ENCODE measurements at regions not wholly inside any gene's neighbourhood (a gene's known extent, or its start where the extent isn't known, plus 50 kb on each side); places are given as distances from the start of the nearest gene placed in this dataset.

DNA sequence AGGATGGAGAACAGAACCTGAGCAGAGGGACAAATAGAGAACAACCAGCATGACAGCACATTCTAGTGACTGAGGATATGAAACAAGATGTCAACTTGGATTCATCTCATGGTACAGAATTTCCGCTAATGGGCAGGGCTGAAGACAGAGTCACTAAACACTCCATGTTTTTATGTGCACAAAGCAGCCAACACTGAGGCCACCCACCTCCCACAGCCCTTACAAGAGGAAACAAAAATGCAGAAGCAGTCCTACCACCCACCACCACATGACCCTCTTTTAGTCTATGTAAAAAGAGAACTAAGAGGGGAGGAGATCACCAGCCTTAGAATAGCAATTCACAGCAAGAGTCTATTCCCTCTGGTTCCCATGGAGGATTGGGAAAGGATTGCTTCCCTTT is 131.4 kb upstream of the UBE2E2 start:
- in situ Hi-C loops (cut with HindIII; ENCODE audit: low sequenced_read_pairs), result no loop called here

DNA sequence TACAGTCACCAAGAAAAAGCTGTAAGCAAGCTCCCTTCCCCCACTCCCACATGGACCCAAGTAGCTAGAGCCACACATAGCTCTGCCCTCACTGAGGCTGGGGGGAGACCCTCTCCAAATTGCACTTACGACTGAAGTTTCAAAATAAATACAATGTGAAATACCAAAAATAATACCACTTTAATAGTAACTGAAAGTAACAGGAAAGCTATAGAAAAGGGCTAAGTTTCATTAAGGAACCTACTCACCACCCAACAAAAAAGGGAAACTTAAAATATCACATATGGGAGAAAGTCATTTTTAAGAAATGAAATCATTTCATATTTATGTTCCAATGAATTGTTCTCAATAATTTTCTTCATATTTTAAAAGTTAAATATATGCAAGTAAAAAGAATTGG is 130.4 kb upstream of the UBE2E2 start:
- no peak for DNase-seq (ENCODE audit: low spot score)

More for the DNA sequence above, 131.4 kb upstream of the UBE2E2 start:
- DNase-seq (ENCODE audit: low spot score), result no peak

DNA sequence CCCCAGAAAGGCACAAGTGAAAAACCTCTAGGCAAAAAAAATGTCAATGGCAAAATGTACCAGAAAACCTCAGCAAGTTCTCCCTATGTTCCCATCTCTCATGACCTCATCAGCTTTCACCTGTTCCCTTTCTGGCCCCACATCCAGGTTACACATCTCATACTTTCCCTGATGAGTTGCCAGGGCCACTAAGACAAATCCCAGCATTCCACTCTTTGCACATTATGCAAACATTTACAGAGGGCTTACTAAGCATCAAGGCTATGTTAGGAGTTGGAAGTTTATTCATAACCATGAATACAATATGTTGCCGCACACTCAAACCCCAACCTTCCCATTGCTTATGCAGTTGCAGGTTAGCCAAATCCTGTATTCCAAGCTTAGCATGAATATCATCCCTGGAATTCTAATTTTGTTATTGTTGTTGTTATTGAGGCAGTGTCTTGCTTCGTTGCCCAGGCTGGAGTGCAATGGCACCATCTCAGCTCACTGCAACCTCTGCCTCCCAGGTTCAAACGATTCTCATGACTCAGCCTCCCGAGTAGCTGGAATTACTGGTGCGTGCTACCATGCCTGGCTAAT is 129.3 kb upstream of the UBE2E2 start:
- in situ Hi-C loops (cut with HindIII; ENCODE audit: low sequenced_read_pairs), result no loop called here
- DNase-seq (ENCODE audit: low spot score), result no peak

More for the DNA sequence above, 130.4 kb upstream of the UBE2E2 start:
- in situ Hi-C loops (cut with HindIII; ENCODE audit: low sequenced_read_pairs), result no loop called here

DNA sequence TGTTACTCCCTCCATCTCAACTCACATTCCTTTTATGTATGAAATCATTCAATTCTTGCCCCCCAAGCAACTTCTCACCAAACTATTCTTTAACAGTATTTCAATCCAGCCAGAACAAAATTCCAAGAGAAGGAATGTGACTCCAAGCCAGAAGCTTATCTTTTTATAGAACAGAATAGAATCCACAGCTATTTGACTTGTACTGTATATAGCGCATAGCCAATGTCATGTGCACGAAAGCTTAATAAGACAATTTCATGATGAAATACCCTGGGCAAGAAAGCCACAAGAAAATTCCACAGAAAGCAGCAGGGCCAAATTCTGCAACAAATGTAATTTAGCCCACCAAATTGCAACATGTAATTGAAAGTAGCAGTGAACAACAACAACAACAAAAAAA is 127.6 kb upstream of the UBE2E2 start:
- DNase-seq (ENCODE audit: low spot score), result no peak
- in situ Hi-C loops (cut with HindIII; ENCODE audit: low sequenced_read_pairs), result no loop called here

DNA sequence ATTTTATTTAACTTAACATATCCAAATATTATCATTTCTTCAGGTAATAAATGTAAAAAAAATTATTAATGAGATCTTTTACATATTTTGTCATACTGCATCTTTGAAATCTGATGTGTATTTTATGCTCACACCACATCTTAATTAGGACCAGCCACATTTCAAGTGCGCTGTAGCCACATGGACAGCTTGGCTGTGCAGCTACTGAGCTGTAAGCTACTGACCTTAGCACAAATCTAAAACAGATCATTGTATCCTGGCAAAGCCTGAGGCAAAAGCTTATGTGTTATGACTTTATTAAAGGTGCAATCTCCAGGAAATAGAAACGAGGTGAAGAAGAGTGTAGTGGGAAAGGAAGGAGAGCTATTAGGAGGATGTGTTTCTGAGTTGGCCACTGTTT is 126.7 kb upstream of the UBE2E2 start:
- DNase-seq (ENCODE audit: low spot score), result no peak
- in situ Hi-C loops (cut with HindIII; ENCODE audit: low sequenced_read_pairs), result no loop called here

DNA sequence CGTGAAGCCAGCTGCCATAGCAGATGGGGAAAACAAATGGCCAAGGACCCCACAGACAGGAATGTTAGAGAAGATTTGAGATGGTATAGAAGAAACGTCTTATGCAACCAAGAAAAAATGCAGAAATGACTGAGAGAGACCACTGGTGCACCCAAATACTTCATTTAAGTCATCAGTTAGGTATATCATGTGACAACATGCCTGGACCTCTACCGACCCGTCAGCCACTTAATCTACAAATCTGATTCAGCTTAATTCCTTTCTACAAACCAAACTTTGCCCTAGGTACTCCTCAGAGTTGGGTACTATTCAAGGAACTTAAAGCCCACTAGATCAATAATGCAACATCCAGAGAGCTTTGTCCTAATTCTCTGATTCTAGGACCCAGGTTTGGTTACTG is 126.0 kb upstream of the UBE2E2 start:
- no peak for DNase-seq (ENCODE audit: low spot score)
- in situ Hi-C loops (cut with HindIII; ENCODE audit: low sequenced_read_pairs), result no loop called here

DNA sequence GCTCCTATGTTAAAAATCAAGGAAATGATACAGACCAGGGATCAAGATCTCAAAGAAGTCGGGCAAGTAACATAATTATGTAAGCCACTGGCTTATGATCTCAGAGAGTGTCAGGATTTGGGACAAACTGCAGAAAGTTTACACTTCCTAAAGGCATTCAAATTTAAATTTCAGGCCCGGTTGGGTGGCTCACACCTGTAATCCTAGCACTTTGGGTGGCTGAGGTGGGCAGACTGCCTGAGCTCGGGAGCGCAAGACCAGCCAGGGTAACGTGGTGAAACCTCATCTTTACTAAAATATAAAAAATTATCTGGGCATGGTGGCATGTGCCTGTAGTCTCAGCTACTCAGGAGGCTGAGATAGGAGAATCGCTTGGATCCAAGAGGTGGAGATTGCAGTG is 124.4 kb upstream of the UBE2E2 start:
- DNase-seq (ENCODE audit: low spot score), result no peak
- in situ Hi-C loops (cut with HindIII; ENCODE audit: low sequenced_read_pairs), result no loop called here

DNA sequence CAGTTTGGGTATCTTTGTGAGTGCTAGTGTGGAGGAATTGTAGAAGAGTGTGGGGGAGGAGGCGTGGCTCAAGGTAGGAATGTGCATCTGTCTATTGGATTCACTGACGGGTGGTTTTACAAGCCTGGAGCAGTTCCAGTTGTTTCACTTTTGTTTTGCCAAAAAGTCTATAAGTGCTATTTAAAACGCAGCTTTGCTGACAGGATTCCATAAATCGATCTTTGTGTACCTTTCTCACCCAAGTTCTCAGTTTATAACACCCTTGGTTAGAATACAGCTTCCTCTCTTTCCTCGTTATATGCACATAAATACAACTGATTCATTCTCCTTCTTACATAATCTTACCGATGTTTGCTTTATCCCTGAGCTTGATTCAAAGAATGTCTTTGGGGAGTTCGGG is 123.2 kb upstream of the UBE2E2 start:
- DNase-seq (ENCODE audit: low spot score), result no peak
- in situ Hi-C loops (cut with HindIII; ENCODE audit: low sequenced_read_pairs), result no loop called here

DNA sequence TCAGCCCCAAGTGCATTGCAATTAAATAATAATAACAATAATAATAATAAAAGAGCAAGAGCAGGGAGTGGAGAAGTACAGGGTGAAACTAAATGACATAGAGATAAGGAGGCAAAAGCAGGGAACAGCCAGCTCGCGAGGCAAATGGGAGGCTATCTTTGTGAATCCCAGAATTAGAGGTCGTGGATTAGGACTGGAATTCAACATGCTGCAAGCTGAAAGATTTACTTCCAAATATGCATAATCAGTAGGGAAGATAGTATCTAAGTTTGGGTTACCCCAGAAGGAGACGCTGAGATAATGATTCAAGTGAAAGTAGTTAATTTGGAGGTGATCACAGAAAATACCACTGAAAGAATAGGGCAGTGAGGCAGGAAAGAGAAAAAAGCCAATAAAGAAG is 119.4 kb upstream of the UBE2E2 start:
- in situ Hi-C loops (cut with HindIII; ENCODE audit: low sequenced_read_pairs), result no loop called here
- DNase-seq (ENCODE audit: low spot score), result no peak

DNA sequence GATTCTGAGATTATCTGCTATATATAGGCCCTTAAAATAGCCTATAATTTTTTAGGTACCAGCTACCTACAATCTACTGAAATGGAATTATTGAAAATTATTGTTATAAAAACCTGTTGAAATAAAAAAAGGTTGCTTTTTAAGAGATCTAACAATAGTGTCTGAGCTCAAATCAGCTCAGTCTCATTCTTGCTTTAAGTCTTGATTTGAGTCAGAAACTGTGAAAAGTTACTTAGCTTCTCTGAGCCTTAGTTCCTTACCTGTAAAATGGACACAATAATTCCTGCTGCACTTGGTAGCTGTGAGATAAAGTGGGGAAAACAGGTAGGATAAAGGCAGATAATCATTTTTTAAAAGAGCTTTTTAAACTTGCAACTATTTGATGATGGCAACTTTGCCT is 118.8 kb upstream of the UBE2E2 start:
- no peak for DNase-seq (ENCODE audit: low spot score)
- in situ Hi-C loops (cut with HindIII; ENCODE audit: low sequenced_read_pairs), result no loop called here

DNA sequence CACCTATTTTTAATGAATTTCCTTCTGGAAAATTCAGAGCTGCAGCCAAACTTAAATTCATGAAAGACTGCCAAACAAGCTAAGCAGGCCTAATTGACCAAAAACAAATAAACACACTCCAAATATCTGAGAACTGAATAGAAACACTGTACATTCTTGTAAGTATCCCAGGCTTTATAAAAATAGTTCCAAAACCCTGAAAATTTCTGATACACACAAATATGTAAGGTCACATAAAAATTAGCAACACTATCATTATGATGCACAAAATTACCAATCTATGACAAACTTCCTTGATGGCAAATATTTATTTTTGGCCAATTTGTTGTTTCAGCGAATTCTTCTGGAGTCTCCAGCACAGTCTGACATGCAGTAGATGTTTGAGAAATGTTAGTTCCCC is 117.9 kb upstream of the UBE2E2 start:
- DNase-seq (ENCODE audit: low spot score), result no peak
- in situ Hi-C loops (cut with HindIII; ENCODE audit: low sequenced_read_pairs), result no loop called here

DNA sequence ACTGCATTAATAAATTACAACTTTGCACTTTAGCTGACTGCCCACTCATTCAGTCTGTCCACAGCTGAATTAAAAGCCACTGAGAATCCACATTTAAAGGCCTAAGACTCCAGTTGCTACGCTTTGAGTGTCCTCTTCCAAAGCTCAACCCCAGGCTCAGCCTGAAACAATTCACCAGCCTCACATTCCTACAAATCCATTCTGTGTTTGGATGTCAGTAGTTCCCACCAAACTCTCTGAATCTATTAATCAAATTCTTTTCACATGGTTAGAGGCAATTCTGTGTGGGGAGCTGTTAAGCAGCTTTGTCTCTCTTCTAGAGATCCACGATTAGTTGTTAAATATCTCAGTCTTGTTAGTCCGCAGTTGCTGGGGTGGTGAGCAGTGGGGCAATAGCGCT is 116.8 kb upstream of the UBE2E2 start:
- in situ Hi-C loops (cut with HindIII; ENCODE audit: low sequenced_read_pairs), result no loop called here
- no peak for DNase-seq (ENCODE audit: low spot score)

DNA sequence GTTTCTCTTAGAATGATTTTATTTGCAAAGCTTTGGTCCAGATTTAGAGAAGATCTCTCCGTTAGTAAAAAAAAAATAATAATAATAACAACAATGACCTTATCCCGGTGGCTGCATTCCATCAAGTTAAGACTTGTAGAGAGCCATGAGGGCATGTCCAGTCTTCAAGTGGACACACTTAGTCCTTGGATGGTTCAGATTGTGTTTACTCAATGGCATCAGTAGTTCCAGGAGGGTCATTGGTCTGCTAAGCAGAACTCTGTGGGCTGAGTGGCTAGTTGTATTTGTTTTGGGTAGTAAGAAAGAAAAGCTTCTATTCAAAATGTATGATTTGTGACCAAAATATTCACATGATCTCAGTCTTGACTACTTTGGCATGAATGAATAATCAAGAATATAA is 116.3 kb upstream of the UBE2E2 start:
- in situ Hi-C loops (cut with HindIII; ENCODE audit: low sequenced_read_pairs), result no loop called here

DNA sequence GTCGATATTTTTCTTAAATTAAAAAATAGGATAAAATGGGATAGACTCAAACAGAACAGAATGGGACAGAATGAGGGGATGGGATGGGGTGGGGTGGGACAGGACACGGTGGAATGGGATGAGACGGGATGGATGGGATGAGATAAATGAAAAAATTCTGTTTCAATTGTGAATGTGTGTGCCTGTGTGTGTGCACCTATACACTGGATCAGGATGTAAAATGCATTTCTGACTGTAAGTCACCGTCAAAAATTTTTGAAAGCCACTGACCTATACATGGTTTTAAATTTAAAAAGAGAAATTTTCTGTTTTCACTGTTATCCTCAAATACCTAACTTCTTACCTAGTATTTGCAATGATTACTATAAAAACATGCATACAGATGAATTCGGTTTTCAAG is 108.7 kb upstream of the UBE2E2 start:
- in situ Hi-C loops (cut with HindIII; ENCODE audit: low sequenced_read_pairs), result no loop called here
- DNase-seq (ENCODE audit: low spot score), result no peak

More for the DNA sequence above, 116.3 kb upstream of the UBE2E2 start:
- DNase-seq (ENCODE audit: low spot score), result no peak

DNA sequence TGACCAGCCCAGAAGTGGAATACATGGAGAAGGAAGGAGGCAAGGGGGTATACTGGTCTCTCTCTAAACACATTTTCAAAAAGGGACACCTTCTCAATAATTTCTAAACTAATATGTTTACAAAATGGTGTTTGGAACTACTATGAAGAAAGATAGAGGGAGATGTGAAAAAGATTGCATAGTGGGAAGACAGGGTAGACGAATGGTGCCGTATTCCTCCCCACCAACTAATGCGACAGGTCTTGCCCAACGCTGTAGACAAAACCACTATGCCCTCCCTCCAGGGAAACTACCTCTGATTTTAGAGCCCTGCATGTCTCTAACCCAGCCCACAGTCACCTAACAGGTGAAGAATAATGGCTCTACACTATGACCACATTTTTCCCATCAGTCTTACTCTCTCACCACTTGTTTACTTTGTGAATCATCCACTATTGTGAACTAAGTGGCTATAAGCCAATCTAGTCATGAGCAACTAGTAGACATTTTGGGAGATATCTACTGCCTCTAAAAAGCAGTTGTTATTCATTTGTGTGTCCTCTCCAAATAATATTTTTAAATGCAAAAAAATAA is 108.2 kb upstream of the UBE2E2 start:
- no peak for DNase-seq (ENCODE audit: low spot score)
- in situ Hi-C loops (cut with HindIII; ENCODE audit: low sequenced_read_pairs), result no loop called here

DNA sequence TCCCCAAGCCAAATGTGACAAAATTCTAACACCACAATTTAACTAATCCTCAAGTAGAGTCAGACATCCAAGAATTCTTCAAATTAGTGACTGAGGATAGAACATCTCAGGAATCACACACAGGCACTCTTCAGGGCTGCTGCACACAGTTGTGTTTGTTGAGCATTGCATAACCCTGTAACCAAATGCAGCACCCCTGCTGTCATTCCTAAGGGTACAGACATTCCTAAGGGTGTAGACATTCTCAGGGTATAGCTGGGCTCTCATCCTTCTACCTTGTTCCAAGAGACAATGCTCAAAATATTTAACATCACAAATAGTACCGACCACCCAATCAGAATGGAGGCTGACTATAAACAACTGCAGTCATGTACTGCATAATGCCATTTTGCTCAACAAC is 107.1 kb upstream of the UBE2E2 start:
- in situ Hi-C loops (cut with HindIII; ENCODE audit: low sequenced_read_pairs), result no loop called here
- DNase-seq (ENCODE audit: low spot score), result no peak

DNA sequence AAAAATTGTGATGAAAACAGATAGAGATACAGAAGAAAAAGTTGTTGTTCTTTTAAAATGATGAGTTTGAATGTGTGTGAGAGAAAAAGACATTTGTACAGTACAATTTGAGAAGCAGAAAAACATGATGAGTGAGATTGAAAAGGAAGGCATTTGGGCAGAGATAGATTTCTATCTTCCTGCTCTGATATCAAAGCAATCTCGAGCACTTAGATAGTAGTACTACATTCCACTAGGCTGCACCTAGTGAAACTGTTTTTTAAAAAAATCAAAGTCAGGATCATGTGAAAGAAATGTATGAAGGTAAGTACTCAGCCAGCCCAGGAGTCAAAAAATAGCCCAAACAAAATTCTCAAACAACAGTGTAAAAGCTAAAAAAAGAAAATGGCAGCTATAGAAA is 104.1 kb upstream of the UBE2E2 start:
- in situ Hi-C loops (cut with HindIII; ENCODE audit: low sequenced_read_pairs), result no loop called here
- no peak for DNase-seq (ENCODE audit: low spot score)

DNA sequence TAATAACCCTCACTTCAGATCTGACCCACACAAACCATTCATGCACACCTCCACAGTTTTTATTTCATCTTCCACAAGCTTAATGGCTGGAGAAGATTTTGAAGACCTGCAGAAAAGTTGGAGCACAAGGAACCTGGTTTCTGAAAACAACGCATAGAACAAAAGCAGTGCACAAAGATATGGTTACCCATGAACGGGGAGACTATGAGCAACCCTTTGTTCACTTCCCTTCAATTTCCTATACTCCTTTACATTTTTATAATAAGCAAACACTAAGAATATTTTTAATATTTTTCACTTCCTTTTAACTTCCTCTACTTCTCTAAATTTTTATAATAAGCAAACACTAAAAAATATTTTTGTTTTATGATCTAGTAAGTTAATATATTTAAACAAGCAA is 103.5 kb upstream of the UBE2E2 start:
- in situ Hi-C loops (cut with HindIII; ENCODE audit: low sequenced_read_pairs), result no loop called here
- no peak for DNase-seq (ENCODE audit: low spot score)

DNA sequence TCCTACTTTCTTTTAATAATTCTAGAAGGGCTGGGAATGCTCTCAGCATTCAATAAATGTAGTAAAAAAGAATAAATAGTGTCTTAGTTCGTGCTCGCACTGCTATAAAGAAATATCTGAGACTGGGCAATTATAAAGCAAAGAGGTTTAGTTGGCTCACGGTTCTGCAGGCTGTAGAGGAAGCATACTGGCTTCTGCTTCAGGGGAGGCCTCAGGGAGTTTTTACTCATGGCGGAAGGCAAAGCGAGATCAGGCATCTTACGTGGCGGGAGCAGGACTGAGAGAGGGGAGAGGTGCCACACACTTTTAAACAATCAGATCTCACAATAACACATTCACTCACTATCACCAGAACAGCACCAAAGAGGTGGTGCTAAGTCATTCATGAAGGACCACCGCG is 103.0 kb upstream of the UBE2E2 start:
- DNase-seq (ENCODE audit: low spot score), result no peak
- in situ Hi-C loops (cut with HindIII; ENCODE audit: low sequenced_read_pairs), result no loop called here

DNA sequence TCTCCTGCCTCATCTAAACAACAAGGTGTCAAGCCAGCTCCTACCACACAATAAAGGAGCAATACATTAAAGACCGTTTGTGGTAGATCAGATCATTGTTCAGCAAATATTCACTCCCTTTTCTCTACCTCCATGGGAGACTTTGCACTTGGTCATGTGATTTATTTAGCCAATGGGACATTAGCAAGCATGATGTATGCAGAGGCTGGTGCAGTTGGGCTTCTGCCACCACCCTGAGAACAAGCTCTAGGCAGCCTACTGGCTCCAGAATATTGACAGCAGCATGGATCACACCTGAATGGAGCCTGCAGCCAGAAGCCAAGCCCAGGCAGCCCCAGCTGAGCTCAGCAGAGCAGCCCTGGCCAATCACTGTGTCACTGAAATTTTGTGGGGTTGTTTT is 99.4 kb upstream of the UBE2E2 start:
- no peak for DNase-seq (ENCODE audit: low spot score)
- in situ Hi-C loops (cut with HindIII; ENCODE audit: low sequenced_read_pairs), result no loop called here

DNA sequence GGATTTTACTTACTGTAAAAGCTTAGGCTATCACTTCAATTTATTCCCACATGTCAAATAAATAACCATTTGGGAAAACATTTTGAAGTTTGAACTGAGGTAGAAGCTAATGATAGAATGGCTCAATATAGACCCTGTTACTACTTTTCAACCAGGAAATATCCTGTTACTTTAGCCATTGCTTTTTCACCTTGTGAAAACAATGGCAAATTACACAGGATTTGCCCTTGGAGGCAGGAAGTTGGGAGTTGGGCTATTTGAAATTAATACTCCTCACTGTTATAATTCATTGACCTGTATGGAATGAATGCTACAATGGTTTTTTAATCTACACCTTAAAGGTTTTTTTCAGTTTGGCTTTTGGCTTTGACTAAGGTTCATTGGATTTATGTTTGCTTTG is 98.1 kb upstream of the UBE2E2 start:
- in situ Hi-C loops (cut with HindIII; ENCODE audit: low sequenced_read_pairs), result no loop called here
- no peak for DNase-seq (ENCODE audit: low spot score)

DNA sequence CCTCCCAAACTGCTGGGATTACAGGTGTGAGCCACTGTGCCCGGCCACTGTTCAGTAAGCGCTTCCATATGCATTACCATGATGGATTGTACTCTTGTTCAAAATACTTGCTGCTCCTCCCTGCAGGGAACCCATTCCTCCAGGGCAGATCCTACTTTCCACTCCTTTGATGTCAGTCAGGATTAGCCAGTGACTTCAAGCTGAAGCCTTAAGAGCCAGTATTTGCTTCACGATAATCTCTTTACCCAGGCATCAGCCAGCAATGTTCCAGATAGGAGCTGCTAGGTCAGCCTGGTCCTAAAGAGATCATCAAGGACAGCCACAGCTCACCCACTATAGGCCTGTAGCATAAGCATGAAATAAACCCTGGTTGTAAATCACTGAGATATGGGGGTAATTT is 96.5 kb upstream of the UBE2E2 start:
- DNase-seq (ENCODE audit: low spot score), result no peak
- in situ Hi-C loops (cut with HindIII; ENCODE audit: low sequenced_read_pairs), result no loop called here
